GM23248 (cell line): ENCODE measurements at regions not wholly inside any gene's neighbourhood (a gene's known extent, or its start where the extent isn't known, plus 50 kb on each side); places are given as distances from the start of the nearest gene placed in this dataset.

Source experiments
- DNase-seq: peaks from one replicate; pipeline ENCODE4 v3.0.0-alpha.2; 2015
- H2AFZ ChIP-seq: fragments of 200-600 bp; sonication (generic); 2 replicates; pipeline ENCODE4 v1.6.1; 2016; ENCODE audit warnings: antibody characterized with exemption
- H3F3A ChIP-seq: fragments of 200-600 bp; sonication (generic); 2 replicates; pipeline ENCODE4 v1.6.1; 2016; ENCODE audit warnings: mild to moderate bottlenecking, antibody characterized with exemption, mixed run types; ENCODE audit not compliant: insufficient read depth
- H3K27ac ChIP-seq: fragments of 200-600 bp; sonication (generic); 2 replicates; pipeline ENCODE4 v1.5.1; 2016; ENCODE audit warnings: mild to moderate bottlenecking
- H3K27me3 ChIP-seq: fragments of 200-600 bp; sonication (generic); replicated peaks from 2 replicates; pipeline ENCODE4 v1.6.1; 2016; ENCODE audit warnings: mild to moderate bottlenecking; ENCODE audit not compliant: insufficient read depth
- H3K36me3 ChIP-seq: fragments of 200-600 bp; sonication (generic); 2 replicates; pipeline ENCODE4 v1.6.1; 2016; ENCODE audit warnings: low read depth, mild to moderate bottlenecking
- H3K4me1 ChIP-seq: fragments of 200-600 bp; sonication (generic); 2 replicates; pipeline ENCODE4 v1.6.1; 2016; ENCODE audit warnings: mild to moderate bottlenecking; ENCODE audit not compliant: insufficient read depth
- H3K4me2 ChIP-seq: fragments of 200-600 bp; sonication (generic); one replicate; pipeline ENCODE4 v1.6.1; 2016; ENCODE audit warnings: mild to moderate bottlenecking; ENCODE audit not compliant: unreplicated experiment
- H3K4me3 ChIP-seq: fragments of 200-600 bp; sonication (generic); 2 replicates; pipeline ENCODE4 v1.5.1; 2016; ENCODE audit warnings: mild to moderate bottlenecking
- H3K79me2 ChIP-seq: fragments of 200-600 bp; sonication (generic); 2 replicates; pipeline ENCODE4 v1.6.1; 2016; ENCODE audit warnings: mild to moderate bottlenecking; ENCODE audit not compliant: insufficient read depth
- H3K9ac ChIP-seq: fragments of 200-600 bp; sonication (generic); 2 replicates; pipeline ENCODE4 v1.6.1; 2016; ENCODE audit warnings: mild to moderate bottlenecking
- H3K9me2 ChIP-seq: fragments of 200-600 bp; sonication (generic); 2 replicates; pipeline ENCODE4 v1.6.1; 2016; ENCODE audit warnings: mixed run types, mild to moderate bottlenecking, moderate library complexity; ENCODE audit not compliant: insufficient read depth
- H3K9me3 ChIP-seq: fragments of 200-600 bp; sonication (generic); one replicate; pipeline ENCODE4 v1.6.1; 2017; ENCODE audit warnings: low read depth
- H4K20me1 ChIP-seq: fragments of 200-600 bp; sonication (generic); 2 replicates; pipeline ENCODE4 v1.6.0; 2016; ENCODE audit not compliant: insufficient read depth
- EZH2 ChIP-seq: fragments of 200-600 bp; sonication (generic); IDR thresholded peaks from 2 replicates; pipeline ENCODE4 v1.6.1; 2018; ENCODE audit warnings: antibody characterized with exemption, mild to moderate bottlenecking; ENCODE audit not compliant: insufficient read depth, poor library complexity, severe bottlenecking
- EZH2phosphoT487 ChIP-seq: fragments of 200-600 bp; sonication (generic); IDR thresholded peaks from 2 replicates; pipeline ENCODE4 v1.6.1; 2018; ENCODE audit warnings: antibody characterized with exemption, moderate library complexity, mild to moderate bottlenecking, low read depth; ENCODE audit not compliant: insufficient read depth
- WGBS, 2 experiments: methylation state at CpG; one replicate each; pipeline ENCODE4 v1.1.6; 2015 to 2017; ENCODE audit warnings: low lambda C conversion rate in 2 of 2, low coverage in 1 of 2; ENCODE audit errors: missing lambda C conversion rate in 2 of 2; 5-methylcytosine and 5-hydroxymethylcytosine counted together
- in situ Hi-C: fragments of 300-500 bp; cut with MboI; formaldehyde crosslinking; loops from 2 replicates; pipeline ENCODE4 v1.15.0; 2020

DNA sequence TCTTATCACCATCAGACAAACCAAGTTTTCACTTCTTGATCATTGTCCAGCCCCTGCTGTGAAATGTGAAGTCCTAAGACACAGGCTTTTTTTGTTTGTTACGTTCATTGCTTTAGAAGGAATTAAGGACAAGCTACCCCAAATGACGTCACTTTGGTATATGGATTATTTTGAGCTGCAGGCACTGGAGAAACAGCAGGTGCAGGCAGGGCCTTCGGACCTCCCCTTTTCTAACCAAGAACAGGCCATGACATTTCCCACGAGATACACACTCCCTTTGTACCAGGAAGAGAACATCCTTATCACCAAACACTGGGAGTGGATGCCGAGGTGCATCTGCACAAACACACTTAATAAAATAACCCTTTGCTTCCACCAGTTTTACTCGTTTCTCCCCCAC is 418.0 kb upstream of the SULF2 start:
- peaks cover 5% of the 10 kb centered on the region for H3K27me3 ChIP-seq
- no peak overlapping the region for H2AFZ ChIP-seq
- no peak for TF ChIP-seq EZH2
- TF ChIP-seq EZH2phosphoT487, result no peak
- no peak for DNase-seq
- H3K4me1 ChIP-seq, result no peaks in the 10 kb centered on the region
- H3K79me2 ChIP-seq, result no peaks in the 10 kb centered on the region
- H3K4me2 ChIP-seq, result no peak overlapping the region
- no peak overlapping the region for H3K4me3 ChIP-seq
- in situ Hi-C loops, result loop anchor here (25.0 kb wide), 1 partner anchor 409 kb away; no protein-coding TSS in a partner anchor
- H3F3A ChIP-seq, result no peaks in the 10 kb centered on the region
- H3K9ac ChIP-seq, result no peak overlapping the region
- no peaks in the 10 kb centered on the region for H4K20me1 ChIP-seq
- no peaks in the 10 kb centered on the region for H3K36me3 ChIP-seq
- H3K27ac ChIP-seq, result no peak overlapping the region
- no peaks in the 10 kb centered on the region for H3K9me3 ChIP-seq
- H3K9me2 ChIP-seq, result no peaks in the 10 kb centered on the region
- WGBS, 2 experiments, result 15 to 29% methylated on average over 6 of the region's 6 CpGs

DNA sequence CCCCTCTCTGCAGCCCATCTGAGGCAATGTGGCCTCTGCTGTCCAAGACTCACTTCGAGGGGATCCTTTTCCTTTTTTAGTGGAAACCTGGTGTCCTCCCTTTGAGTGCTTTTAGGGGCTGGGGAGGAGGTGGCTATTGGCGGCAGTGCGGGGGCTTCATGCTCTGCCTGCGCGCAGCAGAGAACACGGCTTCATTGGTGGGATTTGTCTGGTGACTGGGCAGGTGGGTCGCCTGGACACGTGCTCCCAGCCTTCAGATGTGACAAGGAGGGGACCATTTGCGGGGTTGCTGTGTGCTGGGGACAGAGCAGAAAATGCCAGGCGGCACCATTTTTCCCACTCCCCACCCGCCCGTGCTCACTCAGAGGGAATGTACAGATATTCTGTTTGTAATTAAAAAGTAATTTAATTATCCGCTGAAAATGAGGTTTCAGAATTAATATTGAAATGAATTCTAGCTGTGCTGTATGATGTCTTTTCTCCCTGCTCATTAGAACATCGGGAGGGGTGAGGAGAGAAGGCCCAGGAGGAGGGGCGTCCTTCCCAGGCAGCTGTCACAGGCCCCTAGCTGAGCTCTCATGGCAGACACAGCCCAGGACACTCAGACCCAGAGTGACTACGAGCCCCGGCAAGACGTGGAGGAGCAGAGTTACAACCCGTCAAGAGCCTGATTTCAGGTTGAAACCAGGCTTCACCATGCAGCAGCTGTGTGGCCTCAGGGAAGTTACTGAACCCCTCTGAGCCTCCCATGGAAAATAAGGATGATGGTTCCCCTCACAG is 417.2 kb upstream of the SULF2 start:
- no peaks in the 10 kb centered on the region for H3K4me1 ChIP-seq
- H3K27me3 ChIP-seq, result peaks cover 8% of the 10 kb centered on the region
- no peak overlapping the region for H3K4me3 ChIP-seq
- no peaks in the 10 kb centered on the region for H3K9me2 ChIP-seq
- H3F3A ChIP-seq, result no peaks in the 10 kb centered on the region
- in situ Hi-C loops, result loop anchor here (25.0 kb wide), 1 partner anchor 410 kb away; no protein-coding TSS in a partner anchor
- H3K36me3 ChIP-seq, result no peaks in the 10 kb centered on the region
- no peaks in the 10 kb centered on the region for H4K20me1 ChIP-seq
- DNase-seq, result no peak
- no peak overlapping the region for H2AFZ ChIP-seq
- whole genome bisulfite sequencing, 2 experiments, result 47 to 56% methylated on average over 14 to 19 of the region's 19 CpGs
- H3K9ac ChIP-seq, result no peak overlapping the region
- no peak for TF ChIP-seq EZH2
- TF ChIP-seq EZH2phosphoT487, result no peak
- no peaks in the 10 kb centered on the region for H3K79me2 ChIP-seq
- no peak overlapping the region for H3K4me2 ChIP-seq
- H3K9me3 ChIP-seq, result no peaks in the 10 kb centered on the region
- no peak overlapping the region for H3K27ac ChIP-seq

DNA sequence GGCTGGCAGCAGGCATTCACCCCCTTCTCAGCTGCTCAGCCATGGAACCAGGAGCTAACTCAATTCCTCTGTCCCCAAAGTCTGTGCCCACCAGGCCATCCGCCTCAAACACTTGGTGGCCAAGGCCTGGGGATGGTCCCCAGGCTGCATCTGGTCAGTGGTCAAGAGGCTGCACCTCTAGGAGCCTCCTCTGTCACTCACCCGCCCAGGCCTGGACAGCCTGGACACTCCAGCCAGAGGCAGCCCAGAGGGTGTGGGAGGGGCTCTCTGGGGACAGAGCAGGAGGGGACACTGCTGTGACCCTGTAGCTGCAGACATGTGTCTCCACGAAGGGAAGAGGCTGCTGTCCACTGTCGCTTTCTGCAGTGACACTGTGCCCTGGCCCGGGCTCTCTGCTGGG is 416.6 kb upstream of the SULF2 start:
- 43 to 50% methylated on average over 5 of the region's 5 CpGs for WGBS, 2 experiments
- TF ChIP-seq EZH2phosphoT487, result no peak
- no peak for TF ChIP-seq EZH2

DNA sequence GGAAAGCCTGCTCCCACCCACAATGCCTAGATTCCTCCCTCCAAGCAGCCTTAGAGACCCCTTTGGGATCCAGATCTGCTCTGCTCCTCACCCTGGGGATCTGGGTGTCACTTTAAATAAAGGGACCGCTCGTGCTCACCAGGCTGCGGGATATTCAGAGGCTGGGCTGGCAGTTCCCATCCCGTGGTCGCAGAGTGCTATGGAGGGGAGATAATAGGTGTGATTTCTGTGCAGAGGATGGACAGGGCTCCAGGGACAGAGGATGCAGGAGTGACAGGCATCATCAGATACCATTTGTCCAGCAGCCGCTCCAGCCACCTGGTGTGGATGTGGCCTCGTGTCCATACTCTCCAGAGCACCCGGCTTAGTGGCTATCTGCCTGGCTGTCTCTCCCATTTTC is 415.9 kb upstream of the SULF2 start:
- Histone ChIP-seq H3K4me3 (no peak overlapping the region), H3K4me2 (no peak overlapping the region), H3K27ac (no peak overlapping the region), H3K79me2 (no peaks in the 10 kb centered on the region), H3K9me3 (no peaks in the 10 kb centered on the region), H4K20me1 (no peaks in the 10 kb centered on the region), H3K9me2 (no peaks in the 10 kb centered on the region), H3K4me1 (no peaks in the 10 kb centered on the region), H3F3A (no peaks in the 10 kb centered on the region), H2AFZ (no peak overlapping the region), H3K27me3 (peaks cover 8% of the 10 kb centered on the region), H3K36me3 (no peaks in the 10 kb centered on the region), H3K9ac (no peak overlapping the region)
- TF ChIP-seq EZH2phosphoT487, result no peak
- no peak for TF ChIP-seq EZH2
- 66 to 84% methylated on average over 8 of the region's 8 CpGs for WGBS, 2 experiments
- DNase-seq, result no peak
- in situ Hi-C loops, result loop anchor here (25.0 kb wide), 1 partner anchor 411 kb away; no protein-coding TSS in a partner anchor

More for the DNA sequence above, 416.6 kb upstream of the SULF2 start:
- no peaks in the 10 kb centered on the region for H3K36me3 ChIP-seq
- H3F3A ChIP-seq, result no peaks in the 10 kb centered on the region
- H3K4me2 ChIP-seq, result no peak overlapping the region
- H2AFZ ChIP-seq, result no peak overlapping the region
- H3K9me3 ChIP-seq, result no peaks in the 10 kb centered on the region
- no peak for DNase-seq
- H3K9ac ChIP-seq, result no peak overlapping the region
- no peak overlapping the region for H3K4me3 ChIP-seq
- peaks cover 8% of the 10 kb centered on the region for H3K27me3 ChIP-seq
- no peaks in the 10 kb centered on the region for H3K9me2 ChIP-seq
- H4K20me1 ChIP-seq, result no peaks in the 10 kb centered on the region
- in situ Hi-C loops, result loop anchor here (25.0 kb wide), 1 partner anchor 410 kb away; no protein-coding TSS in a partner anchor
- no peaks in the 10 kb centered on the region for H3K4me1 ChIP-seq
- H3K27ac ChIP-seq, result no peak overlapping the region
- H3K79me2 ChIP-seq, result no peaks in the 10 kb centered on the region
